GM19463 (cell line): ENCODE measurements at regions not wholly inside any gene's neighbourhood (a gene's known extent, or its start where the extent isn't known, plus 50 kb on each side); places are given as distances from the start of the nearest gene placed in this dataset.
"Not testable (repeated sequence)": the region's sequence is repeated elsewhere in the genome, so short reads cannot be mapped to it uniquely, and the experiment has no call there.

Experiments used
- ATAC-seq: cut with Tn5 transposase; IDR thresholded peaks from one replicate; pipeline ENCODE4 v1.9.1; 2021; ENCODE audit warnings: mild to moderate bottlenecking, moderate library complexity; ENCODE audit not compliant: unreplicated experiment

DNA sequence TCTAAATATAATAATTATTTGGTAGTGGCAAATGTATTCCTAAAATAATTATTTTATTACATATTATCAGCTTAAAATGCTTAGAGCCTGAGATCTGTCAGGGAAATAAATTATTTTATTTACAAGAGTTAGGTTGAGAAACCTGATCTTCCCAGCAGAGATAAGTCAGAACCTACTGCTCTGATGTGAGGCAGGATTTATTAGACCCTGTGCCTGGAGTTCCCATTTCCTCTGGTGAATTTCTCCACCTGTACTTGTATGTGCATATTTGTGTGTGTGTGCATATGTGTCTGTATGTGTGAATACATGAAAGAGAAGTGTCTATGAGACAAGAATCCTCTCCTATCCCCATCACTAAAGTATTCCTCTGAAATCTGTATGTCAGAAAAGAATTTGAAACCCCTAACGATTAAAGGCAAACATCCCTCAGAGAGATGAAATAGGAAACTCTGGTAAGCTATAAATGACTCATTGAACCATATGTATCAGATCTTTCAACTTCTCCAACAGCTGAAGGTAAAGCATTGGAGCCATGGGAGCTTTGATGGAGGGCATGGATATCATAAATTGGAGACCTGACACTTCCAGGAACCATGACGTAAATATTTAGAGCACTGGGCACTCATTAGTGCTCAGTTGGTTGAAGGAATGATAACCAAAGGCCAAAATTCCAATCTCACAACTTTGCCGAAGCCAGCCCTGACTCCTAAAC is 190.9 kb downstream of the XPNPEP1 start:
- no peak for ATAC-seq

- ATAC-seq = not testable (repeated sequence)
Measured at GRCh38 chr10:109729895-109730294, 193.4 kb downstream of the XPNPEP1 start.

DNA sequence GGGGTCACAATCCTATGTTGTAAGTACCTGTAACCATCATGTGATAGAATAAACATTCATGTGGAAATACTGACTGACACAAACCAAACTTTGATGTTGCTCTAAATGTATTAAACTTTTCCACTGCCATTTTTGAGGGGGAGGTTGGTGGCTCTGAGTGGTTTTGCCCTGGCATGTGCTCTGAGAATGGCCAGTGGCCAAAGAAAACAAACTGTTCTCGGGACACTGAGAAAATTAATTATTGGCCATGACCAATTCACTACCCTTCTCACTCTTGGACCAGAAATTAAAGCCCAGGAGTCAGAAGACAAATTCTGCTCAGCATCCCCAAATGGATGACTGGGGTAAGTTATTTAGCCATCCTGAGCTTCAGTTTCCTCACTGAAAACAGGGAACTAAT is 195.9 kb downstream of the XPNPEP1 start:
- ATAC-seq = no peak

GRCh38 chr10:109726473-109726872 is 196.8 kb downstream of the XPNPEP1 start:
- ATAC-seq = no peak

GRCh38 chr10:109723305-109723704 is 200.0 kb downstream of the XPNPEP1 start:
- ATAC-seq = no peak

DNA sequence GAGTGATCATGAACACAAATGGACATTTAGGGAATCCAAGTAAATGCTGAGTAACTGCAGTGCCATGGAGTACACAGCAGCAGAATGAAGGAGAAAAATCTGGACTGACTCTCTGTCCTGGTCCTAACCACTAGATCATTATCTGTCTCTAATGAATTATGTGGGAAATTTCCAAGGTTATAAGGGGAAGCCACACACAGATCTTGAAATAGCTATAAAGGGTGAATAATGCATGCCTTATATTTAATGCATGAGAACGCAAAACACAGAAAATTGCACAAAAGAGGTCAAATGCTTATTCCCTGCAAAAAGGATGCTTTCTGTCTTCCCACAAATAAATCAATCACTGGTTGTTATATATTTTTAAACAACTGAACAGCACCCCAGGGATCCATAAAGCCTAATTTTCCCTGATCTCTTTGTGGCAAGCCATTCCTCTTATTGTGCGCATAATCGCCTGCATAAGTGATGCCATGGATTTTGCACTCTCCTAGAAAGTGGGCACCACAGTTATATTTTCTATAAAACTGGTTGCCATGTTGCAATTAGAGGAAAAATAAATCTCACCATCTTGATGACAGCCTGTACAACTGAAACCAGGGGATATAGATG is 201.8 kb downstream of the XPNPEP1 start:
- no peak for ATAC-seq

GRCh38 chr10:109706026-109706560 is 217.2 kb downstream of the XPNPEP1 start:
- no peak for ATAC-seq

DNA sequence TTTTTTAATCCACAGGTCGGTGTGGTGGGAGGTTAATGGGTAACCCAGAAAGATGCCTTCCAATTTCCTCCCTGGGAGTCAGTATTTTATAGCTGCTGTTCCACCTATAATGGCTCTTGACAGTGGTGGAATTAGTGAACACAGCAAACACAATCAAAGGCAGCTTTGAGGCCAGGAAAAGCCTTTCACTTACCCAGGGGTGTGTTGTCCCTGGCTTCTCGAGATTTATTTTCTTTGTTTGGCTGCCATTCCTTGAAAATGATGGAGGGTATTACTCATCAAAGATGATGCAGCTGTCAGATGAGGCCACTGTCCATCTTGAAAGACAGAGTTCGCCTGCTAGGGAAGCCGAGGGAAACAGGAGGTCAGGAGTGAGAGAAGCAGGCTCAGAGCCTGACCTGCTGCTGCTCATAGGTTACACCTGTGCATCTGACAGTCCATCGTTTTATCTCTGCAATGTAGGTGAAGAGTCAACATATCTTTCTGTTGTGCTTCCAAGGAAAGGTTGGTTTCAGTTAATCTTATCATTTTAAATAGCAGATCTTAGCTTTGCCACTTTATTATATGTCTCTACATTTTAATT is 221.6 kb downstream of the XPNPEP1 start:
- ATAC-seq = no peak

GRCh38 chr10:109698882-109699664 is 224.2 kb downstream of the XPNPEP1 start:
- ATAC-seq = no peak

DNA sequence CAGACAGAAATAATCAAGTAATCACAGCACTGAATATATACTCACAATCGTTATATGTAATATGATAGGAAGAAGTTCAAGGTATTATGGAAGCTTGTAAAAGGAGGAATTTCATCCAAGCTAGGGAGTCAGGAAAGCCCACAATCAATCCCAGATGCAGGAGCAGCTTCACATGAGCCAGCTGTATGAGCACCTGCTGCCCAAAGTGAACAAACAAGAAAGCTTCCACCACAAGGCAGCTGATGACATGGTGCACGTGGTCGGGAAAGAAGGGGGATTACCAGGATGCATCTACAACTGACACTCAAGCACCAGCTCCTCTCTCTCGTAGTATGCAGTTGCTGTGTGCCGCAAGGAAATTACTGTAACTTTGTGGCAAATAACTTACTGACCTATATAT is 225.2 kb downstream of the XPNPEP1 start:
- ATAC-seq = no peak

GRCh38 chr10:109696981-109697775 is 226.1 kb downstream of the XPNPEP1 start:
- ATAC-seq = no peak

DNA sequence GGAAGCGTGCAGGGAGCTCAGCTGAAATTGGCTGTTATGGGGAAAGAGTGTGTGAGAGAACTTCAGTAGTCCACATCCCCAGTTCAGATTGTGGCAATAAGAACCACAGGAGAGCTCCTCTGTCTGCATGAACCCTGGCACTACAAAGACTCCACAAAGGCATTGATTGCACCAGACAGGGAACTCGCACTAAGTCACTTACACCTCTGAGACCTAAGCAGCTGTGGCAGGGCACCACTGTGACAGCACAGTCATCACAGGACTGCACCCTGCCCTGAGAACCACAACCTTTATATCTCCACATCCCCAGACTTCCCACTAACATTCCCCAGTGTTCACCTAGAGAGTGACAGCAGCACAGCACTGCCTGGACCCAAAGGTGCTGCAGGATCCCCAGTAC is 226.8 kb downstream of the XPNPEP1 start:
- ATAC-seq = no peak

DNA sequence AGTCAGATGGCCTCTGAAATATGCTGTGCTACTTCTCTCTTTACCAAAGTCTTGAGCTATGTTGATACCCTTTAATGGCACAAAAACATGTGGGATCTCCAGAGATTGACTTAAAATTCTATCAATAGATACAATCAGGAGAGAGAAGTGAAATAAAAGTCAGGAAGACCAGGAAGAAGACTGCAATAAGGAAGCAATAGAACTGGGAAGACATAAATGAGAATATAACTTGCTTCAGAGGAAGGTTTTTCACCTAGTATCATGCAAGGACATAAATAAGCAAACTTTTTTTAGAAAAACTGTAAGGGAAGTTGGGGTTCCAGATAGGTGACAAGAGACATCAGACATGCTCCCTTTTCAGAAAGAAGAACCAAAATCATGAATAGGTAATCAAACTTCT is 227.3 kb downstream of the XPNPEP1 start:
- no peak for ATAC-seq

DNA sequence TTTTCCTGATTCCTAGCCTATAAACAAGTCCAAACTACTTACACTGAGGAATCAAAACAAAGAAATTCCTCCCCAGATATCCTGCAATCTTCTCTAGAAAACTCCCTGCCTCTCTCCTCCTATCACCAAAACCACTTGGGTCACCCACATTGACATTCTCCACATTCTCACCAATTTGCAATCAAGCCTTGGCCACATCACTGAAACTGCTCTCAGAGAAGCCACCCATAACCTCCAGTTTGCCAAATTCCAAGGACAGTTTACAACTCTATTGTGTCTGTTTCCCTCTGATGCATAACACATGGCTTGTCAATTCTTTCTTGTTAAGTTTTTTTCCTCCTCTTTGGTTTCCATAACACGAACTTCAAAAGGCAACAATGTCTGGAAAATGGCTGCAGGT is 233.5 kb downstream of the XPNPEP1 start:
- ATAC-seq = no peak

DNA sequence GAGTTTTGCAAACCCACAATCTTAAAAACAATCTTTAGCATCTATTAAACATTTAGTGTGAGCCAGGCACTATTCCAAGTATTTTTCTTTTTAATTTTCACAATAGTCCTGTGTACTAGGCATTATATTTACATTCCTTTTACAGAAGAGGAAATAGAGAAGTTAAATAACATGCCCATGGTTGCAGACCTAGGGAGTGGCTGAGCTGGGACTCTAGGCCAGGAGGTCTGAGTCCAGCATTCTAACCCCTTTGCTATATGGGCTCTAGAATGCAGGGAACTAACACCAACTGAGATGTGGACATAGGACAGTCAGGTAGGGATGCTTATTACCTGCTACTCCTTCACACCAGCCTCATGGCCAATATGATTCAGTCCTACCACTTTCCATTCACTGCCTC is 243.8 kb downstream of the XPNPEP1 start:
- no peak for ATAC-seq

GRCh38 chr10:109678857-109679256 is 244.5 kb downstream of the XPNPEP1 start:
- ATAC-seq = no peak

- no peak for ATAC-seq
Measured at GRCh38 chr10:109676703-109677102, 246.6 kb downstream of the XPNPEP1 start.

GRCh38 chr10:109668703-109669102 is 254.6 kb downstream of the XPNPEP1 start:
- no peak for ATAC-seq

GRCh38 chr10:109668154-109668665 is 255.1 kb downstream of the XPNPEP1 start:
- ATAC-seq = no peak

DNA sequence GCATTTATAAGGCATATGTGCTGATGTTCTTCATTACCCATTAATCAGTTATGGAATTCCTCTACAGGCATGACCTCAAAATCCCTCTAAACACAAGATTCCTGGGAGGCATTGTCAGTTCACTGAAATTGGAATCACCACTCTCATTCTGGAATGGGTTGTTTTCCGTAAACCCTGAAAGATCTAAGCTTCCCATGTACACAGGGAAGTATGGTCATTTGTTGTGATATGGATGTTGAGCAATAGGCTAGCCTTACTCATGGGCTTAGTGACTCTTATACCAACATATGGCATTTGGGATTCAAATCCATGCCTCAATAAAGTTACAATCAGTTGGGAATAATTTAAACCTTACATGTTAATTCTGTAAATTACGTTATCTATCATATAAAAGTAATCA is 258.0 kb downstream of the XPNPEP1 start:
- ATAC-seq = no peak
